ENCODE measurements at regions not wholly inside any gene's neighbourhood (a gene's known extent, or its start where the extent isn't known, plus 50 kb on each side); places are given as distances from the start of the nearest gene placed in this dataset.

DNA sequence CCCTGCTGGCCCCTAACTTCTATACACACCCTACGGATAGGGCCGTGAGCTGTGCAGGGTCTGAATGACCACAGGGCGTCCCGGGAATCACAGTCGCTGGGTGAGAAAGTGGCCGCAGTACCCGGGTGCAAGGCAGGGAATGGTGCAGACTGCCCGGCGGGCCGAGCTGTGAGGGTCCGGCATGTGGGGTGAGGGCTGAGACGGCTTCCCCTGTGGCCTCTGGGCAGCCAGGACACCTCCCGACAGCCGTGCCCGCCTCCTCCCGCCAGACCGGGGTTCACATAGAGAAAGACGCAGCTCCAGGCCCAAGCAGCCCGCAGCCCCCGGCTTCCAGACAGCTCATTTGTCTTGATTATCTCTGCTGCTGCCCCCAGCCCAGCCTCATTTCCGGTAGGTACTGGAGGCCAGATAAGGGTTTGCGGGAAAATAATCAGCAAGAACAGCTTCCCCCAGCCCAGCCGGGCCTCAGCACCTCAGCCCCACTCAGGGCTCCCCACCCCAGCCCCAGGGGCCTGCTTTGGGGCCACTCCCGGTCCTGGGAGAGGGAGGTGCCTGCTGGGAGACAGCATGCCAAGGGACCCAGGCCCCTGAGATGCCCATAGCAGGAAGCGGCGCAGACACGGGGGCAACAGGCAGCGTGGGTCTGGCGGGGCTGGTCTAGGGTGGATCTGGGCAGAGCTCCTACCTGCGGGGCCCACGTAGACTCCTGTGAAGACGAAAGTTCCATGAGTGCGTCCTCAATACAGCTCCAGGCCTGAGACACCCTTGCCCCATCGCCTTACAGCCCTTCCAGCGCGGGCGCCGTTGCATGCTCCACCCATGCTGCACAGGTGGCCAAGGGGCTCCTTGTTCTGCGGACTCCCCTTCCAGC is 123.1 kb downstream of the BRD1 start:
- TF ChIP-seq, protein P1, sequence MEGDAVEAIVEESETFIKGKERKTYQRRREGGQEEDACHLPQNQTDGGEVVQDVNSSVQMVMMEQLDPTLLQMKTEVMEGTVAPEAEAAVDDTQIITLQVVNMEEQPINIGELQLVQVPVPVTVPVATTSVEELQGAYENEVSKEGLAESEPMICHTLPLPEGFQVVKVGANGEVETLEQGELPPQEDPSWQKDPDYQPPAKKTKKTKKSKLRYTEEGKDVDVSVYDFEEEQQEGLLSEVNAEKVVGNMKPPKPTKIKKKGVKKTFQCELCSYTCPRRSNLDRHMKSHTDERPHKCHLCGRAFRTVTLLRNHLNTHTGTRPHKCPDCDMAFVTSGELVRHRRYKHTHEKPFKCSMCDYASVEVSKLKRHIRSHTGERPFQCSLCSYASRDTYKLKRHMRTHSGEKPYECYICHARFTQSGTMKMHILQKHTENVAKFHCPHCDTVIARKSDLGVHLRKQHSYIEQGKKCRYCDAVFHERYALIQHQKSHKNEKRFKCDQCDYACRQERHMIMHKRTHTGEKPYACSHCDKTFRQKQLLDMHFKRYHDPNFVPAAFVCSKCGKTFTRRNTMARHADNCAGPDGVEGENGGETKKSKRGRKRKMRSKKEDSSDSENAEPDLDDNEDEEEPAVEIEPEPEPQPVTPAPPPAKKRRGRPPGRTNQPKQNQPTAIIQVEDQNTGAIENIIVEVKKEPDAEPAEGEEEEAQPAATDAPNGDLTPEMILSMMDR (conservative IDR thresholded peaks at IDR 0.05; ENCODE audit: low read depth, low read length): no peak
- no peak for TF ChIP-seq POLR2A (IDR thresholded peaks at IDR 0.05; ENCODE audit: low read depth, low read length)
- no peak for TF ChIP-seq MAZ (IDR thresholded peaks at IDR 0.05; ENCODE audit: borderline replicate concordance, low read depth, low read length)
- no peak for TF ChIP-seq BHLHE40 (IDR thresholded peaks at IDR 0.05; ENCODE audit: low read depth, low read length)
- TF ChIP-seq RAD21 (IDR thresholded peaks at IDR 0.05; ENCODE audit: low read length): no peak

All from IMR-90 (cell line).